Endothelial cell of umbilical vein (primary cell): ENCODE measurements at regions not wholly inside any gene's neighbourhood (a gene's known extent, or its start where the extent isn't known, plus 50 kb on each side); places are given as distances from the start of the nearest gene placed in this dataset.

Experiments used
- BruUV-seq: library from RNA; stranded (reverse); fragments of 400-500 nt; replicated peaks from 2 replicates; lab custom pipeline; 2021; lab: Mats Ljungman, UMichigan
- CTCF ChIA-PET: fragments of 300-600, 350-600 bp; sonication (Branson Sonifier 250); formaldehyde crosslinking; loops from one replicate; lab custom pipeline; 2021; ENCODE audit warnings: antibody characterized with exemption, inconsistent platforms; lab: Charles Lee
- POLR2A ChIA-PET: fragments of 300-600, 350-600 bp; sonication (Branson Sonifier 250); formaldehyde crosslinking; loops from one replicate; lab custom pipeline; 2021; ENCODE audit warnings: antibody characterized with exemption, inconsistent platforms; lab: Charles Lee
- DNase-seq: peaks from one replicate; pipeline ENCODE4 v3.0.0-alpha.2; 2011; ENCODE audit warnings: low read depth, low spot score
- FAIRE-seq: peaks from 2 replicates; lab custom pipeline; 2011; peaks lifted over from hg19 to GRCh38; lab: Jason Lieb, UNC
- H2AFZ ChIP-seq: 2 replicates; pipeline ENCODE4 v1.6.0; 2012; ENCODE audit warnings: low read depth, low read length, control low read depth, inconsistent platforms
- H3K27ac ChIP-seq: 2 replicates; pipeline ENCODE4 v1.5.1; 2011; ENCODE audit warnings: low read depth, mild to moderate bottlenecking, control low read depth, low read length, moderate library complexity; ENCODE audit not compliant: insufficient read depth
- H3K27me3 ChIP-seq, 2 experiments: 2 replicates each; pipeline versions ENCODE4 v1.6.0 to v1.6.1; 2011; ENCODE audit warnings: low read length in 2 of 2, mixed read lengths in 1 of 2; ENCODE audit not compliant: control insufficient read depth in 2 of 2, insufficient read depth in 2 of 2
- H3K36me3 ChIP-seq, 2 experiments: 2 replicates in 1 of 2; 3 replicates in 1 of 2; pipeline ENCODE4 v1.5.1; 2011; ENCODE audit warnings: low read length in 2 of 2, mild to moderate bottlenecking in 1 of 2, moderate library complexity in 1 of 2; ENCODE audit not compliant: control insufficient read depth in 2 of 2, insufficient read depth in 2 of 2; ENCODE audit errors: extremely low read depth in 1 of 2
- H3K4me1 ChIP-seq: 3 replicates; pipeline ENCODE4 v1.5.1; 2011; ENCODE audit warnings: mild to moderate bottlenecking, low read length; ENCODE audit not compliant: control insufficient read depth, insufficient read depth; ENCODE audit errors: extremely low read depth
- H3K4me2 ChIP-seq: 2 replicates; pipeline ENCODE4 v1.6.1; 2011; ENCODE audit warnings: low read length, control low read depth, mixed read lengths; ENCODE audit not compliant: insufficient read depth
- H3K4me3 ChIP-seq, 3 experiments: fragments of 200-600 bp in 1 of 3; sonication (generic), shearing (Covaris generic) in 1 of 3; replicated peaks in 1 of 3; 2 replicates each; pipeline ENCODE4 v1.5.1; 2011 to 2016; ENCODE audit warnings: control low read depth in 3 of 3, low read length in 3 of 3, mild to moderate bottlenecking in 2 of 3, inconsistent platforms in 1 of 3, low read depth in 1 of 3, moderate library complexity in 1 of 3; ENCODE audit not compliant: insufficient read depth in 1 of 3
- H3K79me2 ChIP-seq: 2 replicates; pipeline ENCODE4 v1.6.0; 2012; ENCODE audit warnings: low read length, inconsistent platforms; ENCODE audit not compliant: control insufficient read depth, insufficient read depth
- H3K9ac ChIP-seq: replicated peaks from 2 replicates; pipeline ENCODE3; 2011; ENCODE audit warnings: low read length, control low read depth; ENCODE audit not compliant: insufficient read depth; ENCODE audit errors: extremely low read depth
- H3K9me1 ChIP-seq: replicated peaks from 3 replicates; pipeline ENCODE4 v1.6.0; 2011; ENCODE audit warnings: mild to moderate bottlenecking, low read length; ENCODE audit not compliant: control insufficient read depth, insufficient read depth; ENCODE audit errors: extremely low read depth
- H3K9me3 ChIP-seq: replicated peaks from 2 replicates; pipeline ENCODE4 v1.5.1; 2012; ENCODE audit warnings: low read length, inconsistent platforms; ENCODE audit not compliant: control insufficient read depth, insufficient read depth
- H4K20me1 ChIP-seq: replicated peaks from 2 replicates; pipeline ENCODE3; 2011; ENCODE audit warnings: mild to moderate bottlenecking, low read length; ENCODE audit not compliant: control insufficient read depth, insufficient read depth; ENCODE audit errors: extremely low read depth
- CTCF ChIP-seq, 2 donors: IDR thresholded peaks; 1 replicate in 1 of 2; 2 replicates in 1 of 2; pipeline ENCODE4 v1.5.1; 2011; ENCODE audit warnings: low read length in 2 of 2, mild to moderate bottlenecking in 2 of 2, moderate library complexity in 2 of 2, control low read depth in 1 of 2, inconsistent platforms in 1 of 2, low read depth in 1 of 2; ENCODE audit not compliant: insufficient read depth in 1 of 2; ENCODE audit errors: extremely low read depth in 1 of 2
- EZH2 ChIP-seq: IDR thresholded peaks from 2 replicates; pipeline ENCODE4 v1.6.1; 2012; ENCODE audit warnings: borderline replicate concordance, low read depth, mild to moderate bottlenecking, moderate library complexity, low read length, inconsistent platforms; ENCODE audit not compliant: severe bottlenecking
- GATA2 ChIP-seq: IDR thresholded peaks from 2 replicates; pipeline ENCODE4 v1.7.0; 2011; ENCODE audit warnings: low read depth, mild to moderate bottlenecking, moderate library complexity, mixed read lengths, low read length; ENCODE audit not compliant: insufficient read length, insufficient read depth
- JUN ChIP-seq: IDR thresholded peaks from 2 replicates; pipeline ENCODE4 v1.6.1; 2011; ENCODE audit warnings: borderline replicate concordance, low read depth; ENCODE audit not compliant: insufficient read length, insufficient read depth
- MAX ChIP-seq: IDR thresholded peaks from 2 replicates; pipeline ENCODE4 v1.6.1; 2011; ENCODE audit not compliant: insufficient read depth, insufficient read length
- MYC ChIP-seq: IDR thresholded peaks from one replicate; pipeline ENCODE4 v1.6.1; 2011; ENCODE audit warnings: mild to moderate bottlenecking, low read depth, low read length
- POLR2AphosphoS5 ChIP-seq: IDR thresholded peaks from 2 replicates; pipeline ENCODE4 v1.6.1; 2012; ENCODE audit warnings: low read depth, mild to moderate bottlenecking, control low read depth, low read length, moderate library complexity; ENCODE audit not compliant: insufficient read depth
- dilution Hi-C: fragments of 300-500 bp; cut with MboI; formaldehyde crosslinking; loops from one replicate; pipeline ENCODE4 v1.15.0; 2019; ENCODE audit warnings: low sequenced_read_pairs; ENCODE audit not compliant: extremely low pct_ligation_motif_present
- intact Hi-C: fragments of 100-400 bp; cut with micrococcal nuclease; formaldehyde crosslinking; loops from one replicate; pipeline ENCODE4 v1.10.0; 2022

GRCh38 chr7:45236666-45237065 lies 79.1 kb downstream of the RAMP3 start:
- peak; percentile 69 for FAIRE-seq
- dilution Hi-C loops (no loop called here), intact Hi-C loops (no loop called here)
- Histone ChIP-seq H3K27me3 (no peaks in the 10 kb centered on the region), H4K20me1 (no peaks in the 10 kb centered on the region), H3K9ac (no peak overlapping the region), H3K9me1 (no peaks in the 10 kb centered on the region), H3K4me3 (no peak overlapping the region), H3K9me3 (no peaks in the 10 kb centered on the region), H2AFZ (no peak overlapping the region), H3K79me2 (no peaks in the 10 kb centered on the region), H3K36me3 (no peaks in the 10 kb centered on the region), H3K4me2 (no peak overlapping the region), H3K4me1 (peaks cover 16% of the 10 kb centered on the region), H3K27ac (no peak overlapping the region)
- no peak for TF ChIP-seq MAX
- no peak for TF ChIP-seq MYC
- no peak for TF ChIP-seq EZH2
- TF ChIP-seq JUN = peak; percentile 38
- TF ChIP-seq POLR2AphosphoS5 = peak; percentile 48
- TF ChIP-seq CTCF (IDR thresholded peaks at IDR 0.05; ENCODE audit: extremely low read depth in 1 of 2, insufficient read depth in 1 of 2, low read depth in 1 of 2, low read length in 2 of 2) = no peak
- no peak for TF ChIP-seq GATA2
- POLR2A ChIA-PET = no interaction called here
- CTCF ChIA-PET = interaction anchor here (1.5 kb wide), 1 partner anchor 24 kb away, joined by 5 read pairs; no protein-coding TSS in a partner anchor
- DNase-seq = peak; percentile 80
- BruUV-seq = no TSS peak
